Activated B cell treated with CpG ODN at 0.5 μM for 24 hours (primary cell): ENCODE measurements at regions not wholly inside any gene's neighbourhood (a gene's known extent, or its start where the extent isn't known, plus 50 kb on each side); places are given as distances from the start of the nearest gene placed in this dataset.

Source experiments
- ATAC-seq: fragments of 200-7000 bp; cut with Tn5 transposase; one replicate; pipeline ENCODE4 v1.10.0; 2021; ENCODE audit warnings: low read depth, mild to moderate bottlenecking, moderate library complexity
- CTCF ChIA-PET: fragments of 350-600 bp; sonication (Branson Sonifier 250); formaldehyde crosslinking; loops from one replicate; lab custom pipeline; 2021; ENCODE audit warnings: antibody characterized with exemption; lab: Charles Lee
- POLR2A ChIA-PET: fragments of 350-600 bp; sonication (Branson Sonifier 250); formaldehyde crosslinking; loops from one replicate; lab custom pipeline; 2021; ENCODE audit warnings: antibody characterized with exemption; lab: Charles Lee
- DNase-seq: peaks from one replicate; pipeline ENCODE4 v3.0.0; 2022
- H3K27ac Mint-ChIP-seq: one replicate; pipeline ENCODE4 v1.8.0; 2020; ENCODE audit warnings: mixed read lengths
- H3K27me3 Mint-ChIP-seq: one replicate; pipeline ENCODE4 v1.8.0; 2021; ENCODE audit warnings: mixed read lengths
- H3K36me3 Mint-ChIP-seq: one replicate; pipeline ENCODE4 v1.8.0; 2021; ENCODE audit warnings: low read depth, mixed read lengths
- H3K4me1 Mint-ChIP-seq: one replicate; pipeline ENCODE4 v1.8.0; 2021; ENCODE audit warnings: mixed read lengths
- H3K4me3 Mint-ChIP-seq: one replicate; pipeline ENCODE4 v1.8.0; 2020; ENCODE audit warnings: mild to moderate bottlenecking, mixed read lengths
- H3K9me3 Mint-ChIP-seq: one replicate; pipeline ENCODE4 v1.8.0; 2020; ENCODE audit warnings: mixed read lengths
- intact Hi-C: fragments of 100-400 bp; cut with micrococcal nuclease; formaldehyde crosslinking; loops from one replicate; pipeline ENCODE4 v1.15.1; 2024
- TF ChIP-seq, protein P1 (sequence below): fragments of 200-600 bp; IDR thresholded peaks from one replicate; pipeline ENCODE4 v1.8.0; 2022; ENCODE audit warnings: antibody characterized with exemption, mild to moderate bottlenecking

DNA sequence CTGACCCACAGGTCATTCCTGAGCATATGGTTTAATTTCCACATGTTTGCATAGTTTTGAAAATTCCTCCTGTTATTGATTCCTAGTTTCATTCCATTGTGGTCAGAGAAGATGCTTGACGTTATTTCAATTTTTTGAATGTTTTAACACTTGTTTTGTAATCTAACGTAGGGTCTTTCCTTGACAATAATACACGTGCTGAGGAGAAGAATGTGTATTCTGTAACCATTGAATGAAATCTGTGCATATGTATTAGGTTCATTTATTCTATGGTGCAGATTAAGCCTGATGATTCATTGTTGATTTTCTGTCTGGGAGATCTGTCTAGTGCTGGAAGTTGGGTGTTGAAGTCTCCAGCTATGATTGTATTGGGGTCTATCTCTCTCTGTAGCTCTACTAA is 486.4 kb upstream of the RPS6KA3 start:
- intact Hi-C loops, result no loop called here
- Mint-ChIP-seq H3K27ac (no peak overlapping the region), H3K9me3 (no peaks in the 10 kb centered on the region), H3K4me3 (no peak overlapping the region), H3K4me1 (no peaks in the 10 kb centered on the region), H3K36me3 (no peaks in the 10 kb centered on the region), H3K27me3 (no peaks in the 10 kb centered on the region)
- DNase-seq (no peak), ATAC-seq (no peak)
- POLR2A ChIA-PET, result no interaction called here
- CTCF ChIA-PET, result no interaction called here
- TF ChIP-seq, protein P1, sequence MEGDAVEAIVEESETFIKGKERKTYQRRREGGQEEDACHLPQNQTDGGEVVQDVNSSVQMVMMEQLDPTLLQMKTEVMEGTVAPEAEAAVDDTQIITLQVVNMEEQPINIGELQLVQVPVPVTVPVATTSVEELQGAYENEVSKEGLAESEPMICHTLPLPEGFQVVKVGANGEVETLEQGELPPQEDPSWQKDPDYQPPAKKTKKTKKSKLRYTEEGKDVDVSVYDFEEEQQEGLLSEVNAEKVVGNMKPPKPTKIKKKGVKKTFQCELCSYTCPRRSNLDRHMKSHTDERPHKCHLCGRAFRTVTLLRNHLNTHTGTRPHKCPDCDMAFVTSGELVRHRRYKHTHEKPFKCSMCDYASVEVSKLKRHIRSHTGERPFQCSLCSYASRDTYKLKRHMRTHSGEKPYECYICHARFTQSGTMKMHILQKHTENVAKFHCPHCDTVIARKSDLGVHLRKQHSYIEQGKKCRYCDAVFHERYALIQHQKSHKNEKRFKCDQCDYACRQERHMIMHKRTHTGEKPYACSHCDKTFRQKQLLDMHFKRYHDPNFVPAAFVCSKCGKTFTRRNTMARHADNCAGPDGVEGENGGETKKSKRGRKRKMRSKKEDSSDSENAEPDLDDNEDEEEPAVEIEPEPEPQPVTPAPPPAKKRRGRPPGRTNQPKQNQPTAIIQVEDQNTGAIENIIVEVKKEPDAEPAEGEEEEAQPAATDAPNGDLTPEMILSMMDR, result no peak

DNA sequence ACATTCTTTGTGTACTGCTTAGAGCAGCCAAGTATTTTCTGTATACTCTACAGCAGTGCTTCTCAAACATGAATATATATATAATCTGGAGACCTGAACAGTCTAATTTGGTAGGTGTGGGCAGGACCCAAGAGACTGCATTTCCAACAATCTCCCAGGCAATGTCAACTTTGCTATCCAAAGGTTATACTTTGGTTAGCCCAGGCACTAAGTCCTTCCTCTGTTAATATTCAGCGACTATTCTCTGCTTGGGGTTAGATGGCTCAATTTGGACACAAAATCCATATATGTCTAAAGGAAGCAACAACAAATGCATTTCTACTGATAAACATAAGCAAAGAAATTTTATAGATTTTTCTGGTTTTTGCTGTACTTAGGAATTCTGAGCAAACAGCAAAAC is 480.0 kb upstream of the RPS6KA3 start:
- Mint-ChIP-seq H3K27me3 (peaks cover 2% of the 10 kb centered on the region), H3K4me3 (no peak overlapping the region), H3K27ac (no peak overlapping the region), H3K4me1 (no peaks in the 10 kb centered on the region), H3K9me3 (no peaks in the 10 kb centered on the region), H3K36me3 (no peaks in the 10 kb centered on the region)
- ATAC-seq, result no peak
- DNase-seq, result no peak
- TF ChIP-seq, protein P1, result no peak
- CTCF ChIA-PET, result no interaction called here
- POLR2A ChIA-PET, result no interaction called here
- intact Hi-C loops, result no loop called here

DNA sequence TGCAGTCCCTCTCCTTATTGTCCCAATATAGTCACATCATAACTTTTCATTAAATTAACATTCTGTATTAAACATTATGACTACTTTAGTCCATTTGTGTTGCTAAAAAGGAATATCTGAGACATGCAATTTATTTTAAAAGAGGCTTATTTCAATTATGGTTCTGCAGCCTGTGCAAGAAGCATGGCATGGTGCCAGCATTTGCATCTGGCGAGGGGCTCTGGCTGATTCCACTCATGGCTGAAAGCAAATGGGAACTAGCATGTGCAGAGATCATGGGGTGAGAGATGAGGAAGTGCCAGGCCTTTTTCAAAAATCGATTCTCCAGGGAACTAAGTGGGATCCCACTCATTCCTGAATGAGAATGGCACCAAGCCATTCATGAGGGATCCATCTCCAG is 476.3 kb upstream of the RPS6KA3 start:
- peaks cover 3% of the 10 kb centered on the region for H3K27me3 Mint-ChIP-seq
- no peaks in the 10 kb centered on the region for H3K4me1 Mint-ChIP-seq
- ChIA-PET CTCF (no interaction called here), POLR2A (no interaction called here)
- H3K36me3 Mint-ChIP-seq, result no peaks in the 10 kb centered on the region
- no peak for ATAC-seq
- TF ChIP-seq, protein P1, result no peak
- no peak overlapping the region for H3K27ac Mint-ChIP-seq
- H3K4me3 Mint-ChIP-seq, result no peak overlapping the region
- intact Hi-C loops, result no loop called here
- no peak for DNase-seq
- H3K9me3 Mint-ChIP-seq, result no peaks in the 10 kb centered on the region

DNA sequence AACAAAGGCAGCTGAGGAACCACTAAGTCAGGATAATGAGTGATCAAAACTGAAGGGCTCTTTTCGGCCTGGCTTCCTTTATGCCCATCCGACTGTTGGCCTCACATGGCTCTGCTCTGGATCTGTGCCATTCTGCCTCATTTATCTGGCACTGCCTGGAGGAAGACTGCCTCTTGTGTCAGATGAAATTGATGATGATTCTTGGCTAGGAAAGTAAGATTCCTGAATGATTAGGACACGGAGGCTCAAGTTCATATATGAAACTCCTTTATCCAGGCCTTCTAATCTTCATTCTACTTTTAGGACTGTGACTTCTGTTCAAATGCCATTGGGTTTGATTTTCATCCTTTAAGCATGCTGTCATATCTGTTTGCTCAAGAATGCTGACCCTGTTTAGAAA is 475.4 kb upstream of the RPS6KA3 start:
- ATAC-seq, result no peak
- CTCF ChIA-PET, result no interaction called here
- H3K9me3 Mint-ChIP-seq, result no peaks in the 10 kb centered on the region

DNA sequence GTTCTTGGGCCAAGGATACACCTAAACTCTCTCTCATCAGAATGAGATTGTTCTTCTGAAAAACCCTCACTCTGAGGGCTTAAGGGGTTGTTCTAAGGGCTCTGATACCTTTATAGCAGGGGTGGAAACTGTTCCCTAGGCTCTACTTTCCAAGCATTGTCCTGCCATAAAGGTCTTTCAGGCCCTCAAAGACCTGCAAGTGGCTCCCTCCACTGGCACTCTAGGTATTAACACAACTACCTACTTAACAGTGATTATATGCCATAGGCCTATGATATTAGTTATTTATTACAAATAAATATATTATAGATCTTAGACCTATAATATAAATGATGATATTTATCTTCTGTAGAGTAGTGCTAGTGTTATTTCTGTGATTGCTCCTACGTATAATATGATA is 473.7 kb upstream of the RPS6KA3 start:
- H3K27me3 Mint-ChIP-seq, result peaks cover 3% of the 10 kb centered on the region
- no peaks in the 10 kb centered on the region for H3K9me3 Mint-ChIP-seq
- CTCF ChIA-PET, result no interaction called here
- no peak overlapping the region for H3K4me3 Mint-ChIP-seq
- TF ChIP-seq, protein P1, result no peak
- no peaks in the 10 kb centered on the region for H3K4me1 Mint-ChIP-seq
- ATAC-seq (no peak), DNase-seq (no peak)
- POLR2A ChIA-PET, result no interaction called here
- H3K27ac Mint-ChIP-seq, result no peak overlapping the region
- no peaks in the 10 kb centered on the region for H3K36me3 Mint-ChIP-seq
- intact Hi-C loops, result no loop called here

More for the DNA sequence above, 475.4 kb upstream of the RPS6KA3 start:
- no peaks in the 10 kb centered on the region for H3K36me3 Mint-ChIP-seq
- POLR2A ChIA-PET, result no interaction called here
- intact Hi-C loops, result no loop called here
- no peak for DNase-seq
- H3K4me1 Mint-ChIP-seq, result no peaks in the 10 kb centered on the region
- no peak overlapping the region for H3K4me3 Mint-ChIP-seq
- H3K27ac Mint-ChIP-seq, result no peak overlapping the region
- TF ChIP-seq, protein P1, result no peak
- H3K27me3 Mint-ChIP-seq, result peaks cover 3% of the 10 kb centered on the region
